H1 (cell line): ENCODE measurements at regions not wholly inside any gene's neighbourhood (a gene's known extent, or its start where the extent isn't known, plus 50 kb on each side); places are given as distances from the start of the nearest gene placed in this dataset.

Experiments
- HDAC2 ChIP-seq, 2 experiments: fragments of 300-600 bp in 1 of 2; sonication (generic) in 1 of 2; IDR thresholded peaks; 2 replicates each; pipeline ENCODE4 v1.6.1; 2011 to 2012; ENCODE audit warnings: low read depth in 2 of 2, low read length in 2 of 2, mild to moderate bottlenecking in 2 of 2, moderate library complexity in 2 of 2, borderline replicate concordance in 1 of 2, inconsistent platforms in 1 of 2
- JUN ChIP-seq: IDR thresholded peaks from 2 replicates; pipeline ENCODE4 v1.6.1; 2011; ENCODE audit warnings: low read depth, mild to moderate bottlenecking, improper control_type of control experiment, low read length

DNA sequence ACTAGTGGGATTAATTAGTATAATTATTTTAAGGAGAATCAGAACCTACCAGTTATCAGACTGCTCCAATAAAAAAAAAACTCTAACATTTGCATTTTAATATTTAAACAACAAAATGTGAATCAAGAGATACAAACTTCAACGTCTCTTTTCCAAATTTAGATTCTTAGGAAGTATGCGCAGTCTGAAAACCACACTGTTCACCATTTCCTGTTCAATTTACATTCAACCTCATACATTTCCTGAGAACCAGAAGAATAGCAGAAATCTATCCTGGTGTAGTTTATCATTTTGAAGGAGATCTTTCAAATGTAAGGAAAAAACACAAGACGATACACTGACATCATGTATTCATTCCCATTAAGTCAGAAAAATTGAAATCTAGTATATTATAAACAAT, 869.2 kb downstream of the EFNA5 start (continued):
- TF ChIP-seq HDAC2 (IDR thresholded peaks at IDR 0.05; ENCODE audit: borderline replicate concordance in 1 of 2, low read depth in 2 of 2, low read length in 2 of 2): no peak
- no peak for TF ChIP-seq JUN
